ENCODE measurements at regions not wholly inside any gene's neighbourhood (a gene's known extent, or its start where the extent isn't known, plus 50 kb on each side); places are given as distances from the start of the nearest gene placed in this dataset.

DNA sequence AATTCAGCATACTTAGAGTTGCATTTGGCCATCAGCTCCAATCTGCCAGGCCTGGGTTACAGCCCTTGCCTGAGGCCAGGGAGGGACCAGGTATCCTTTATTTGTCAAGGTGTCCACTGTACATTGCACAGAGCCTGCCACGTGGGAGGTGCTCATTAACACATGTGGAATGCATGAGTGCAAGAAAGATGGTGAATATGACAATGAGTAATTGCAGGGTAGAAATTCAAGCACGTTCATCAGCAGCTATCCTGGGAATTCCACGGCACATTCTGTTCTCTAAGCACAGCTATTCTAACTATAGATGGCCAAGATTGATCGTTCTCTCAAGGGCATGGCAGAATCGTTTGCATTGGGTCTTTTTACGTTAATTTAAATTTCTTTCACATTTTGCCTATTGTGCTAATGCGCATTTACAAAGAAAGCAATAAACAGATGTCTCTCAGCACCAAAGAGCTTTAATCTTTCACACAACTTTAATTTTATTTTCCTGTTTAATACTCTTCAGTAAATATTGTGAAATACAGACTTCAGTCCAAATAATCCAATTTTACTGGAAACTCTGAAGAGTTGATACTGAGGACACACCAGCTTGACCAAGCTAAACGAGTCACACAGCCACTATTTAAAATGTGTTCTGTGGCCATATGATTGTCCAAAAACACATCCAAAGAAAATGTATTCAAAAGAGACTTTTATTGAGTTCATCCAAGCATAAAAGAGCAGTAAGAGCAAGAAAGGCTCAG, 1025.7 kb upstream of the TMEM132C start:
- no peak overlapping the region for H3K4me3 ChIP-seq (replicated peaks in 1 of 2; ENCODE audit: low read depth in 2 of 2, low read length in 2 of 2)
- peak; percentile 25 to 89 for DNase-seq (ENCODE audit: low read depth in 2 of 2)
- TF ChIP-seq, protein P1, sequence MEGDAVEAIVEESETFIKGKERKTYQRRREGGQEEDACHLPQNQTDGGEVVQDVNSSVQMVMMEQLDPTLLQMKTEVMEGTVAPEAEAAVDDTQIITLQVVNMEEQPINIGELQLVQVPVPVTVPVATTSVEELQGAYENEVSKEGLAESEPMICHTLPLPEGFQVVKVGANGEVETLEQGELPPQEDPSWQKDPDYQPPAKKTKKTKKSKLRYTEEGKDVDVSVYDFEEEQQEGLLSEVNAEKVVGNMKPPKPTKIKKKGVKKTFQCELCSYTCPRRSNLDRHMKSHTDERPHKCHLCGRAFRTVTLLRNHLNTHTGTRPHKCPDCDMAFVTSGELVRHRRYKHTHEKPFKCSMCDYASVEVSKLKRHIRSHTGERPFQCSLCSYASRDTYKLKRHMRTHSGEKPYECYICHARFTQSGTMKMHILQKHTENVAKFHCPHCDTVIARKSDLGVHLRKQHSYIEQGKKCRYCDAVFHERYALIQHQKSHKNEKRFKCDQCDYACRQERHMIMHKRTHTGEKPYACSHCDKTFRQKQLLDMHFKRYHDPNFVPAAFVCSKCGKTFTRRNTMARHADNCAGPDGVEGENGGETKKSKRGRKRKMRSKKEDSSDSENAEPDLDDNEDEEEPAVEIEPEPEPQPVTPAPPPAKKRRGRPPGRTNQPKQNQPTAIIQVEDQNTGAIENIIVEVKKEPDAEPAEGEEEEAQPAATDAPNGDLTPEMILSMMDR (IDR thresholded peaks at IDR 0.05; ENCODE audit: low read depth, low read length) = no peak

DNA sequence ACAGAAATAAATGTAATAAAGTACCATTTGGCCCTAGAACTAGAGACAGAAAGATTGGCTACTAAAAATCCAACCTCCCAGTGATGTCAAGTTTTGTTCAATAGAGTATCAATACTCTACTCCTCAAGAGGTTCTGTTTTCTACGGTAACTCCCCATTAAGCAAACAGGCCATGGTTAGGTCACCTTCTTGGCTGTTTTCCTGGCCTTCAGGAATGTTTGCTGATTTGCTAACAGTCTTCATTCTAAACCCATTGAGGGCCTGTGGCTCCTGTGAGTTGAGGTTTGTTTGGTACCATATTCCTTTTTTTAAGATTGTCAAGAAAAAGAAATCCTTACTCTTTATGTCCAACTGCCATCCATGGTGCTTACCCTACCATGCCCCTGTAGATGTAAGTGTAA, 1022.0 kb upstream of the TMEM132C start:
- peak in 1 of 2 donors; percentile 77 for DNase-seq (ENCODE audit: low read depth in 2 of 2)
- TF ChIP-seq, protein P1 (IDR thresholded peaks at IDR 0.05; ENCODE audit: low read depth, low read length) = no peak
- H3K4me3 ChIP-seq (replicated peaks in 1 of 2; ENCODE audit: low read depth in 2 of 2, low read length in 2 of 2) = no peak overlapping the region

DNA sequence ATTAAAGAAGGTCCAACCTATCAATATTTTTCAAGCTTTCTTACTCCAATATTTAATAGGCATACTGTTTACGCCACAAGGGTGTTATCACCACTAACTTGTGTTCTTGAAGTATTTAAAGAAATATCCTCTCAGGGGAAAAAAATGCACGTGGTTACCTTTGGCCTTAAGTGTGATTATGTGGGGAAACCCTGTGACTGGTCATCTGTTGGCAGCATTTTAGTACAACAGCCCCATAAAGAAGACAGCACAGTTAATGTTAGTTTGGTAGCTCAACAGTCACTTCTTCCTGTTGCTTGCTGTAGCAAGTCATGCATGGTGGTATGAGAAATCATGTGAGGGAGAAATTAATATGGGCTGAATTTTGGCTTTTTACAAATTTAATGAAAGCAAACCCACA, 1021.5 kb upstream of the TMEM132C start:
- TF ChIP-seq, protein P1 (IDR thresholded peaks at IDR 0.05; ENCODE audit: low read depth, low read length) = no peak
- peak; percentile 20 to 92 for DNase-seq (ENCODE audit: low read depth in 2 of 2)
- H3K4me3 ChIP-seq (replicated peaks in 1 of 2; ENCODE audit: low read depth in 2 of 2, low read length in 2 of 2) = no peak overlapping the region

DNA sequence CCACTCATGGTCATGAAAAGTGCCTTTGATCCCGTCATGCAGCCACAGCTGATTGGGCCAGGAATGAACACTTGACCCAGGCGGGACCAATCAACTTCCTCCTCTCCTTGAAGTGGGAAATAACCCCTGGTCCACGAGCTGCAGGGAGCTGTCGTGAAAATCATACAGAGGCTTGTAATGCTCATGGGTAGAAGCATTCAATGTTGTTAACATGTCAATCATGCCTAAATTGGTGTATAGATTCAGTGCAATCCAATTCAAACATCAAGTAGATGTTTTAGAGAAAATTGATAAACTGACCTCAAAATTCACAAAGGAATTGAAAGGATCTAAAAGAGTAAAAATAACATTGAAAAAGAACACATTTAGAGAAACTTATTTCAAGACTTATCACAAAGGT, 1019.0 kb upstream of the TMEM132C start:
- no peak overlapping the region for H3K4me3 ChIP-seq (replicated peaks in 1 of 2; ENCODE audit: low read depth in 2 of 2, low read length in 2 of 2)
- TF ChIP-seq, protein P1 (IDR thresholded peaks at IDR 0.05; ENCODE audit: low read depth, low read length) = no peak
- DNase-seq (ENCODE audit: low read depth in 2 of 2) = no peak

DNA sequence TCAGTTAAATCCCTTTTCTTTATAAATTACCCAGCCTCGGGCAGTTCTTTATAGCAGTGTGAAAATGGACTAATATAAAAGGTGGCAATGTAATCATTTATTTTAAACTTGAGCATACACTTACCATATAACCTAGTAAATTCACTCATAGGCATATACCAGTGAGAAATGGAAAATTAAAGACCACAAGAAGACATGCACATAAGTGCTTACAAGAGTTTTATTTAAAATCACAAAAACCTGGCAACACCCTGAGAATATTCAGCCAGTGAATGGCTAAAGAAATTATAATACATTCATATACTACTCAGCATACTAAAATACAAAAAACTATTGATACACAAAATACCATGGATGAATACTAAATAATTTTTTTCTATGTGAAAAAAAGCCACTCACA, 1017.5 kb upstream of the TMEM132C start:
- no peak for DNase-seq (ENCODE audit: low read depth in 2 of 2)
- TF ChIP-seq, protein P1 (IDR thresholded peaks at IDR 0.05; ENCODE audit: low read depth, low read length) = no peak
- H3K4me3 ChIP-seq (replicated peaks in 1 of 2; ENCODE audit: low read depth in 2 of 2, low read length in 2 of 2) = no peak overlapping the region

DNA sequence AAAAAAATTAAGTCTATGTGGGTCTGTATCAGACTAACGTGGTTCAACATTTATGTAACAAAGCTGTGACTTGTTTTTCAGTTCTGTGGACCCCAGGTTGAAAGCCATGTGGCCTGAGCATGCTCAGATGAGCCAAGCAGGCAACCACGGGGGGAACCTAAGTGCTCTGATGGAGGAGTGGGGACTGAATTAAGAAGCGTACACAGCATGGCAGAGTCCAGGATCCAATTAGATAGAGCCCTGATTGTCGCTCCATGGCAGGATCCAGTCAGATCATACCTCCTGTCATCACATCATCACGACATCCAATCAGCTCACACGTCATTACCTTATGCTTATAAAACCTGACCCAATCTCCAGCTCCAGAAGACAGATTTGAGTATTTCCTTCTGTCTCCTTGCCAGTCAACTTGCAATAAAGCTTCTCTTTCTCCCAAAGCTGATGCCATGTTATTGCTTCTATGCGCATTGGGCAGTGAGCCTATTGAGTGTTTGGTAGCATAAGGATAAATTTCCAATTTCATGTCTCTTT, 1013.1 kb upstream of the TMEM132C start:
- no peak for DNase-seq (ENCODE audit: low read depth in 2 of 2)
- TF ChIP-seq, protein P1 (IDR thresholded peaks at IDR 0.05; ENCODE audit: low read depth, low read length) = no peak
- no peak overlapping the region for H3K4me3 ChIP-seq (replicated peaks in 1 of 2; ENCODE audit: low read depth in 2 of 2, low read length in 2 of 2)

All from cardiac fibroblast (primary cell).